WTC11 (cell line): ENCODE measurements at regions not wholly inside any gene's neighbourhood (a gene's known extent, or its start where the extent isn't known, plus 50 kb on each side); places are given as distances from the start of the nearest gene placed in this dataset.

Source experiments
- CREB1 ChIP-seq: sonication (generic); formaldehyde crosslinking; IDR thresholded peaks from 2 replicates; pipeline ENCODE4 v1.8.0; 2023; ENCODE audit warnings: mild to moderate bottlenecking, missing genetic modification reagents
- KAT7 ChIP-seq: sonication (generic); formaldehyde crosslinking; IDR thresholded peaks from 2 replicates; pipeline ENCODE4 v1.8.1; 2023; ENCODE audit warnings: missing genetic modification reagents, mild to moderate bottlenecking, borderline replicate concordance
- MXD4 ChIP-seq: fragments of 250-450 bp; sonication (Bioruptor Pico); IDR thresholded peaks from 2 replicates; pipeline ENCODE4 v1.8.0; 2021; ENCODE audit warnings: mild to moderate bottlenecking, moderate library complexity, borderline replicate concordance
- RELA ChIP-seq: sonication (generic); formaldehyde crosslinking; IDR thresholded peaks from 2 replicates; pipeline ENCODE4 v1.8.1; 2022; ENCODE audit warnings: missing genetic modification reagents, mild to moderate bottlenecking, borderline replicate concordance
- SP1 ChIP-seq: sonication (generic); formaldehyde crosslinking; conservative IDR thresholded peaks from 2 replicates; pipeline ENCODE4 v1.8.1; 2022; ENCODE audit warnings: missing genetic modification reagents
- TF ChIP-seq, protein P1 (sequence below): fragments of 200-600 bp; IDR thresholded peaks from 2 replicates; pipeline ENCODE4 v1.8.0; 2022; ENCODE audit warnings: antibody characterized with exemption
- TF ChIP-seq, protein P2 (sequence below): sonication (generic); formaldehyde crosslinking; IDR thresholded peaks from 2 replicates; pipeline ENCODE4 v1.8.0; 2022; ENCODE audit warnings: mild to moderate bottlenecking, missing genetic modification reagents

DNA sequence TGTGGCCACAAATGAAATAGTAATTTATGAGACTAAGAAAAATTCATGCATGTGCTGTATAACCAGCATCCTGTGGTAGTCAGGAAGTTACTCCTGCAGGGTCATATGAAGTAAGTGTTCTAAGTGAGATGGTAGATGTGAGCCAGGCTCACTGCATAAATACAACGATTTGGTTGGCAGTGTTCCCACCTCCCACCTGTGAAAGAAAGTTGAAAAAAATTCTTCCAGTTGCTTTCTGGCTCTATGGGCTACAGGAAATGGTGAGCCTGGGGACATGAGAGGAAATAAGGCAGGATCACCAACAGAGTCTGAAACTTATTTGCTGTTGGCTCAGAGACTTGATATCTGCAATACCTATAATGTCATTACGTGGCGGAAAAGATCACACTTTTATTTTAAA is 301.7 kb upstream of the SPRY2 start:
- TF ChIP-seq SP1 (CRISPR knock-in tag) = no peak
- TF ChIP-seq KAT7 (CRISPR knock-in tag) = no peak
- TF ChIP-seq CREB1 = no peak
- TF ChIP-seq RELA = no peak
- TF ChIP-seq, protein P1, sequence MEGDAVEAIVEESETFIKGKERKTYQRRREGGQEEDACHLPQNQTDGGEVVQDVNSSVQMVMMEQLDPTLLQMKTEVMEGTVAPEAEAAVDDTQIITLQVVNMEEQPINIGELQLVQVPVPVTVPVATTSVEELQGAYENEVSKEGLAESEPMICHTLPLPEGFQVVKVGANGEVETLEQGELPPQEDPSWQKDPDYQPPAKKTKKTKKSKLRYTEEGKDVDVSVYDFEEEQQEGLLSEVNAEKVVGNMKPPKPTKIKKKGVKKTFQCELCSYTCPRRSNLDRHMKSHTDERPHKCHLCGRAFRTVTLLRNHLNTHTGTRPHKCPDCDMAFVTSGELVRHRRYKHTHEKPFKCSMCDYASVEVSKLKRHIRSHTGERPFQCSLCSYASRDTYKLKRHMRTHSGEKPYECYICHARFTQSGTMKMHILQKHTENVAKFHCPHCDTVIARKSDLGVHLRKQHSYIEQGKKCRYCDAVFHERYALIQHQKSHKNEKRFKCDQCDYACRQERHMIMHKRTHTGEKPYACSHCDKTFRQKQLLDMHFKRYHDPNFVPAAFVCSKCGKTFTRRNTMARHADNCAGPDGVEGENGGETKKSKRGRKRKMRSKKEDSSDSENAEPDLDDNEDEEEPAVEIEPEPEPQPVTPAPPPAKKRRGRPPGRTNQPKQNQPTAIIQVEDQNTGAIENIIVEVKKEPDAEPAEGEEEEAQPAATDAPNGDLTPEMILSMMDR = no peak
- TF ChIP-seq MXD4 (CRISPR knock-in tag) = no peak
- TF ChIP-seq, protein P2, sequence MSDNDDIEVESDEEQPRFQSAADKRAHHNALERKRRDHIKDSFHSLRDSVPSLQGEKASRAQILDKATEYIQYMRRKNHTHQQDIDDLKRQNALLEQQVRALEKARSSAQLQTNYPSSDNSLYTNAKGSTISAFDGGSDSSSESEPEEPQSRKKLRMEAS (CRISPR knock-in tag) = no peak
